HG03060 (cell line): ENCODE measurements at regions not wholly inside any gene's neighbourhood (a gene's known extent, or its start where the extent isn't known, plus 50 kb on each side); places are given as distances from the start of the nearest gene placed in this dataset.

Experiments used
- ATAC-seq: cut with Tn5 transposase; IDR thresholded peaks from one replicate; pipeline ENCODE4 v1.9.1; 2021; ENCODE audit warnings: low read depth, moderate number of reproducible peaks; ENCODE audit not compliant: unreplicated experiment

DNA sequence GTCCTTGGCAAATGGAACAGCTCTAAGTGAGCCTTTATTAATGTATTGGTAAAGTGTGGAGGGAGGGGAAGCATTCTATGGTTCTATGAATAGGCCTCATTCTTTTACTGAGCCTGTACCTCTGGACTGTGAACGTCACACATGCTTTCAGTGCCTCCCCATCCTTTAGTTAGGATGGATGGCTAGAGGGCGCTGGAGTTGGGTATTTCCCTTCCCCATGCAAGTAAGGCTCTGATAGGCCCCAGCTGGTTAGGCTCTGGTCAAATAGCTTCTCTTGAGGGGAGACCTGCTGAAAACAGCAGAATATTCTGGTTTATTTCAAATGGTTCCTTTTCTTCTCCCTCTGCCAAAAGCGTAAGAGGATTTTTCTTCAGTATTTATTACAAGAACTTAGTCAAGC, 860.9 kb upstream of the MDGA2 start:
- ATAC-seq: no peak

DNA sequence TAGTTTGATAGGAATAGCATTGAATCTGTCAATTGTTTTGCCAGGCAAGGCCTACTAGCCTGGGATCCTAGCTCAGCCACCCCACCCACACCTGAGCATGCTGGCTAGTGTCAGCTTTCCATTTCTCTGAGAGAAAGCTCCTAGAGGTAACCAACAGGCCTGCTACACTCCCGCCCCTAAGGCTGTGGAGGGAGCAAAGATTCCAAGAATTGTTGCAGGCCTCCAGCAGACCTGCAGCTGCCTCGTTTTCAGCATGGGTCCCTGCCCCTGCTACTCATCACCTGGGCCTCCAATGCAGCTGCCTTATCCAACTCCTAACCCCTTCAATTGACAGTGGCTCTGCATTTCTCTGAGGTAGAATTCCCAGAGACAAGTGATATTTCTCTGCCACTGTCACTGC, 852.4 kb upstream of the MDGA2 start:
- ATAC-seq: no peak

DNA sequence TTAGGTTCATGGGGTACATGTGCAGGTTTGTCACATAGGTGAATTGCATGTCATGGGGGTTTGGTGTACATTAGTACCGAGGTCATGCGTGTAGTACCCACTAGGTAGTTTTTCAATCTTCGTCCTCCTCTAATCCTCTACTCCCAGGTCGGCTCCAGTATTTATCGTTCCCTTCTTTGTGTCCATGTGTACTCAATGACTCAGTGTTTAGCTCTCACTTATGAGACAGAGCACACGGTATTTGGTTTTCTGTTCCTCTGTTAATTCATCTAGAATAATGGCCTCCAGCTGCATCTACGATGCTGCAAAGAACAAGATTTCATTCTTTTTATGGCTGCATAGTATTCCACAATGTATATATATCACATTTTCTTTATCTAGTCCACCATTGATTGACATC, 850.9 kb upstream of the MDGA2 start:
- ATAC-seq: no peak

DNA sequence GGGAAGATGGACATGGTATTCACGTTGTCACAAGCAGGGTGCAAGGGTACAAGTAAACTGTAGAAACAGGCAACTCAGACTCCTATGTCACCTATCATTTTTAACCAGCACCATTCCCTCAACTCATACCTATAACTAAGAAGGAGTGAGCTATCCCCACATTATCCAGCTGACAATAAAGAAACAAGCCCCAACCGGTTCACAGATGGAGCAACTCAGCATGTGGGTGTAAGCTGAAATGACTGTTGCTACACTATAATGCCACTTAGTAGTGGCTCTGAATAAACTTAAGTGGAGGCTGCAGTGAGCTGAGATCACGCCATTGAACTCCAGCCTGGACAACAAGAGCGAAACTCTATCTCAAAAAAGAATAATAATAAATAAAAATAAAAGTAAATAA, 829.5 kb upstream of the MDGA2 start:
- ATAC-seq: no peak

DNA sequence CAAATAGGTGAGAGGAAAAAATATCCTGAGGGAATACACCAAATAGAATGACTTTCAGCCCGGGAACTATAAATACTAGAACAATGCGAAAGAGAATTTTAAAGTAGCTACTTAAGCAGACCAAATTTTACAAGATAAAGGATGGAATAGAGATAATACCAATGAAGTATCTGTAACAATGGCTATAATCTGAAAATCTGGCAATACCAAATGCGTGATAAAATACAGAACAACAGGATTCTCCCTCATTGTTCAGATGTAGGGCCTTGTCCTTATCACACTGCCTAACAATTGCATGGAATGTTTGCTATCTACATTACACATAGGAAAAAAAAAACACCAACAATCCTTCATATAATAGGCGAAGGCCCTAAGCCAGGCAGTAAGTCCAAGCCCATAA, 815.4 kb upstream of the MDGA2 start:
- no peak for ATAC-seq

DNA sequence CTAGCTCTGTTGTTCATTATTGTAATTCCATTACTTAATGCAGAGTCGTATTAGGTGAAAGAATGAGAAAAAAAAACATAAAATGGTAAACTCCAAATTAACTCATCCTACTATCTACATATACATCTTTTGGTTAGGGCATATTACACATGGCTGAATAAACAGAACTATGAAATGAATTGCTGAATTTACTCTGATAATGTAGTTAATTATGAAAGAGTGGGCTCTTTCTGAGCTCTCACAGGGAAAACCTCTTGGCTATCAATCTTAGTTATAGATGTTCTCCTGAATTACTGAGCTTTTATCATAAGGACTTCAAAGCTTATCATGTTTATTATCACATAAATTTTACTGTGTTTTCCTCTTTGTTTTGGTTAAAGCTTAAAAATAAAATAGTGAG, 798.5 kb upstream of the MDGA2 start:
- ATAC-seq: no peak

DNA sequence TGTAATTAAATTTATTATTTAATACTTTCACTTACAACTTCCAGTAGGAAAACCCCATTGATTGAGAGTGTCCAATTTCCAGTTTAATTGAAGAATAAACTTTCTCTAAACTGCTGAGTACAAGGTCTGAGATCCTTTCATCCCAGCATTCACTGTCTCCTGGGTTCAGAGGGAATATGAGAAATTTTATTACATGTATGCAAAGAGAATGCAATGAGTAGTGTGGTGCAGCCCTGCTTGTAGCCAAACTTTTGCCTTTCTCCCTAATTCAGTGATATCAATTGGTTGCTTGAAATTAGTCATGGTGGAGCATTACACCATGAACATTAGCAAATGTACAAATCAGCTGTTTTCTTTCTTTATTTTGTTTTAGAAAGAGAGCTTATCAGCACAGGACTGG, 780.6 kb upstream of the MDGA2 start:
- ATAC-seq: no peak

DNA sequence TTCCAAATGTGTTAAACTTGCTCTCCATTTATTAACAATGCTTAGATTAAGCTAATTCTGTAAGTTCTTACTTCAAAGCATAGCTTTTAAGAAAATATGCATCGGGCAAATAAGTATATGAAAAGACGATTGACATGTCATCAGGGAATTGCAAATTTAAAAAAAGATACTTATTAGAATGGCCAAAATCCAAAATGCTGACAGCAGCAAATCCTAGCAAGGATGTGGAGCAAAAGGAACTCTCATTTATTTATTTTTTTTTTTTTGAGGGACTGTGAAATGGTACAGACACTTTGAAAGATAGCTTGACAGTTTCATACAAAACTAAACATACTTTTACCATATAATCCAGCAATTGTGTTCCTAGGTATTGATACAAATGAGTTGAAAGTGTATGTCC, 779.5 kb upstream of the MDGA2 start:
- ATAC-seq: no peak

DNA sequence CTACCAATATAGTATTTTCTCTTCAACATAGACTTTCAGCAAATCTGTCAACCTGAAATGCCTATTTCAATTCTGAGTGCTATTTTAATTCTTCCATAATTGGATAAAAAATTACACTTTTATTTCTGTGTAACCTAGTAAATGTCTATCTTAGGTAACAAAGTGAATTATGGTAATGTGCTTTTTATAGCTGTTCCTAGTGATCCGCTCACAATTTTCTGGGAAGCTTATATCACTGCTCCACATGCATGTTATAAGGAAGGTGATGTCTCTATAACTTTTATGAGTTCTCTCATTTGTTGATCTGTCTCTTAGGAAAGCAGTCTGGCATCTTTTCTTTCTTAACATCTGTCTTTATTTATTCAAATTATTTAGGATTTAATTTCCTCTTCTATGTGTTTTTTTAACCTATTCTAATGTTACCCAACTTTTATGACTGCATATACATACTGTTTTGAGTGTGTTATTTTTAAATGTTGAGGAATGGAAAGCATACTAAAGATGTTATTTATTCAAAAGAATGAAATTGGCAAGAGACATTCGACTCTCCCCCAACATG, 777.1 kb upstream of the MDGA2 start:
- ATAC-seq: no peak

DNA sequence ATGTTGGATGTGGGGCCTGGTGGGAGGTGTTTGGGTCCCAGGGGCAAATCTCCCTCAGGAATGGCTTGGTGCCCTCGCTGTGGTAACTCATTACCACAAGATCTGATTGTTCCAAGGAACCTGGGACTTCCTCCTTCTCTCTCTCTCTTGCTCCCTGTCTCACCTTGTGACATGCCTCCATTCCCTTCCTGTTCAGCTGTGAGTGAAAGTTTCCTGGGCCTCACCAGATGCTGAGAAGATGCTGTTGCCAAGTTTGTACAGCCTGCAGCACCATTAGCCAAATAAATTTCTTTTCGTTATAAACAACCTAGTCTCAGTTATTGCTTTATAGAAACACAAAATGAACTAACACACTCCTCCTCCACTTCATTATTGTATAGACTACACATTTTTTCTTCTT, 759.8 kb upstream of the MDGA2 start:
- ATAC-seq: no peak

DNA sequence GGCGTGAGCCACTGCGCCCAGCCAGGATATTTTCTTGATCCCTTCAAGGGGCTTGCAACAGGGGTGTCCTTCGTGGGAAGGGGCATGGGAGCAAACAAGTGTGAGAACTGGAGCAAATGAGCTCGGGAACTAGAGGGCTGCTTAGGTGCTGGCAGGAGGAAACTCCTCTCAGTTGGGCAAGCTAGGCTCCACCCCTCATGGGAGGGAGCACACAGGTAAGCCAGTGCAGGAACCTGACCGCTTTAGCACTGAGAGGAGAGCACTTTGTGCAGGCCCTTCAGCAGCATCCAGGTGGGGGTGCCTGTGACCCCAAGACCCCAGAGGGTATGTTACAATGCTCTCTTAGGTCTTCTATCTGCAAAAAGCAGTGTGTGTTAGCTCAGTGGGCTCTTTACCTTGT, 755.4 kb upstream of the MDGA2 start:
- ATAC-seq: no peak

DNA sequence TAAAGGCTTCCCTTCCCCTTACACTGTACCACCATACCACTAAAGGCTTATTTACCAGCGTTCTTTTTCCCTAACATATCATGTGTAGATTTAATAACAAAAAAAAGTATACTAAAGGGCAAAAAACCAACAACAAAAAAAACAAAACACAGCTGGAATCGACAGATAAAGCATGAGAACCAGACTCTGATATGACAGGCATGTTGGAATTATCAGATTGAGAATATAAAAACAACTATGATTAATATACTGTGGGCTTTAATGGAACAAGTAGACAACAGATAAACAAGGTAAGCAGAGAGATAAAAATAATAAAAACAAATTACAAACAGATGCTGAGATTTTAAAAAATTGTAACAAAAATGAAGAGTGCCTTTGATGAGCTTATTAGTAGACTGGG, 754.1 kb upstream of the MDGA2 start:
- no peak for ATAC-seq

DNA sequence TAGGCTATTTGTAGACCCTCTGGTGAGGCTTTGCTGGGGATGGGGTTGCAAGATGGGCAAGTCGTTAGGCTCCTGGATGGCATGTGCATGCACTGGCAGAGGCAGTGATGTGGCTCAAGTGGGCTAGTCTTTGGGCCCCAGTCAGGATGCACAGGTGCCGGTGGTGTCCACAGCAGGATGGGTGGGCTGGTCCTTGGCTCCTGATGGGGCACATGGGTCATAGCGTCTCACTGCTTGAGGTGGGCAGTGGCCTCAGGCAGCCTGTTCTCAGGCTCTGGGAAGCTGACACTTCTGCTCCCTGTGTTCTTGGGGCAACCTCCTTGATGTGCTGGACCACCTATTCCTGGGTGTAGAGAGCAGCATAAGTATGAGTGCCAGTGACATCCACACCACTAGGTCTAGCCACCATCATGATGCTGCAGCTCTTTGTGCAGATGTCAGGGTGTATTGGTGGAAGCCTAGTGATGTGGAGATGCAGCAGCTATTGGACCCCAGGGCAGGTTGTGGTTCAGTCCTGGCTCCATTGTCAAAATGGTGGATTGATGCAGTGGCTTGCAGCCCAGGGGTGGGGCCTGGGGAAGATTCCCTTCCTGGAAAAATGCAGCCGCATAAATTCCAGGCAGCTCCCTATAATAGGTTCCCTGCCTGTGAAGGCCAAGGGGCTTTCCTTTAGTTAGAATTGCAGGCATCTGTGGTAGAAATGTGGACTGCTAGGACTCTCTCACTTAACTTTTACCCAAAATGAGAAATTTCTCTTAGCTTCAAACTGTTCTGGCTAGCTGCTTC, 742.5 kb upstream of the MDGA2 start:
- ATAC-seq: no peak

DNA sequence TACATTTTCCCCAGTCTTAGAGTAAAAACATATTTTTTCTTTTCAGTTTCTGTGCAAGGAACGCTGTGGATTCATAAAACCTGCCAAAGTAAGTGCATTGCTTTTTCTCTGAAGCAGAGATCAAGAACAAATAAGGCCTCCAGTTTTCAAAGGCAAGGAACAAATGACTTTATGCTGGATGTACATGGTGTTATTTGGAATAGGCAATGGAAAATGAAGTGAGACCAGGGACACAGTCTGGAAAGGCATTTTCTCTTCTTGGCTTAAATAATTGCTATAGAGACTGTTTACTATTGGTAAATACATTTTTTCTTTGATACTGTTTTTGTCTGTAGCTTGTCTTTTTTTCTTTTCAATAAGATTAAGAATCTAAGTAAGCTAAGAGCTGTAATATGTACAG, 725.9 kb upstream of the MDGA2 start:
- no peak for ATAC-seq

DNA sequence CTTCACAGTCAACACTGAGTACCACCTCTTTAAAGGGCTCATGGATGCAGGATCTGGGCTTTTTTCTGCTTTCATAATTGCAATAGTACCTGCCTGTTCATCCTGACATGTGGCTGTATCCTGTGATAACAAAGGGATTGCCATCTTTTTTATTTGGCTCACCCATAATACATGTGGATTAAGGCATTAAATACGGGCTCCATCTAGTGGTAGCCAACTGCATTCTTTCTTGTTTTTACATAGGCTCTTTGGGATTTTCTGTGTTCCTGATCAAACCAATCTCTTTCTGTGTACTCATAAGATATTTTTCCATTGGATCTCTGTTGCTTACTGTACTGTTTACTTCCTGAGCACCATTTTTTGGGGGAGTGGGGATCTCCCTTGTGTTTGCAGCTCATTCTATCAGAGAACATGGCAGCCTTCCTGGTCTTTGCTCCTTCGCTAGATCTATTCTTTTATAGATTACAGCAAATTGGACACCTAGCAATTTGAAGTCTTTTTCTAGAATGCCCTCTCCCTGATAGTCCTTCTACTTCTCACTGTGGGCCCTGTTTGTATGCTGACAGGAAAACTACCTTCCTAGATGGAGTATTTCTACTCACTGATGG, 723.4 kb upstream of the MDGA2 start:
- ATAC-seq: no peak

DNA sequence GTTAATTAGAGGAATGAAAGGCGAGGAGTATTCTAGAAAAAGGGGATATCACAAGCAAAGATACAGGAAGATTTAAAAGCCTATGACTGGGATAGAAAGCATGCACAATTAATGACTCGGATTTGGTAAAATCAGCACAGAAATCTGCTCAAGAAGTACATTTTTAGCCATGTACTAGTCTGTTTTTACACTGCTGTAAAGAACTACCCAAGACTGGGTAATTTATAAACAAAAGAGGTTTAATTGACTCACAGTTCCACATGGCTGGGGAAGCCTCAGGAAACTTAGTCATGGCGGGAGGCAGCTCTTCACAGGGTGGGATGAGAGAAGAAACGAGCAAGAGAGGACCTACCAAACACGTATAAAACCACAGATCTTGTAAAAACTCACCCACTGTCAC, 716.3 kb upstream of the MDGA2 start:
- no peak for ATAC-seq

DNA sequence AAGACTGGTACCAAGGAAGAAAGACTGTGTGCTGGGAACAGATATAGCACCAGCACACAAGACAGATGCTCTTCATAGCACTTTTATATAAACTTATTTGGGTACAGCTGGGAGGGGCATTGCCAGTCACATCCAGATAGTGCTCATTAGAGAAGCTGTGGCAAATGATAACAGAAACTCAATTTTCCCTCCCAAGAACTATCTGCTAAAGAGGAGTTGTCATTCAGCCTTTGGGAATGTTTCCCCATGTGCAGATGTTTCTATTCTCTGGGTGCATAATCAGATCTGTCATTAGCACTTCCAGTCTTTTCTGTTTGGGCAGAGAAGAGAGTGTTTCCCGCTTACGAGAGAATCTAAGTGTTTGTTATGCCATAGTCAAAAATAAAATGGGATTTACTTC, 714.9 kb upstream of the MDGA2 start:
- ATAC-seq: no peak

DNA sequence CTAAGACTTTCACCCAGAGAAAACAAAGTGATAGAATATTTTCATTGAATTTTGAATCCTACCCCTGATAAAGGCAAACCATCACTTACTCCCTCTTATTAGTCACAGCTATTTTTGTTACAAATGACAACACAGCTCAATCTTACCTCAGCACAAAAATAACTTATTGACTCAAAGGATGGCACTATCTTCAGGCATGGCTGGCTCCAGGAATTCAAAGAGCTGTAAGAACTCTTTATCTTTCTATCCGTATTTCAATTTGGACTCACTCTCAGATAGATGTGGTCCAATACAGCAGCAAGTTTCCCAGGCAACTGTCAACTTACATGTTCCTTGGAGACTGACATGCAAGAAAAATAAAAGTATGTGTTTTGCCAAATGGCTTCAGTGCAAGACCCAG, 709.4 kb upstream of the MDGA2 start:
- no peak for ATAC-seq

DNA sequence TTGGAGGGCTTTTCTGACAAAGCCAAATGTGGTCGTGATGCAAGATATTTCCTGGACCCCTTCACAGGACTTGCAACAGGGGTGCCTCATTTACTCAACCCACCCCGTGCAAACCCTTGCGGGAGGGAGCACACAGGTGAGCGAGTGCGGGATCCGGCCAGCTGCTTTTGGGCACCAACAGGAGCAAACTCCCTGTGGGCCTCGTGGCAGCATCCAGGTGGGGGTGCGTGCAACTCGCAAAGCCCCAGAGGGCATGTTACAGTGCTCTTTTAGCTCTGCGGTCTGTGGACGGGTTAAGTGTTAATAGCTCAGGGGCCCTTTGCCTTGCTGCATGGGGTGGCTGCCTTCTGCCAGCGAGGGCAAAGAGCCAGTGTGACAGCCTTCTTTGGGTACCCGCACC, 707.6 kb upstream of the MDGA2 start:
- no peak for ATAC-seq

DNA sequence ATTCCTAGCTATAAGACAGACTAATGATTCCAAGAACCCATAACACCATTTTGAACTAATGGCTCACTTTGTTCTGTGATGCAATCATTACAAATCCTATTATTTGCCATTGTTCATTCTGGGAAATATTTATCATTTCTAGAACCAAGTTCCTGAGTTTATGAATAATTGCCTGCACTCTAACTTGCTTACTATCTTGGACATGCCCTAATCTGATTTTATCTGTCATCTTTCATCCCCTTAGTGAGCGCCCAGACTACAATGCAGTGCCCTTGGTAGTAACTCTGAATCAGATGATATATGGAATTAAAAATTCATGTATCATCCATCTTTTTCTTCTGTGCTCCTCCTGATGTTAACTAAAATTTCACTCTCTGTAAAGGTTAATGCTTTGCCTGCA, 703.1 kb upstream of the MDGA2 start:
- no peak for ATAC-seq

DNA sequence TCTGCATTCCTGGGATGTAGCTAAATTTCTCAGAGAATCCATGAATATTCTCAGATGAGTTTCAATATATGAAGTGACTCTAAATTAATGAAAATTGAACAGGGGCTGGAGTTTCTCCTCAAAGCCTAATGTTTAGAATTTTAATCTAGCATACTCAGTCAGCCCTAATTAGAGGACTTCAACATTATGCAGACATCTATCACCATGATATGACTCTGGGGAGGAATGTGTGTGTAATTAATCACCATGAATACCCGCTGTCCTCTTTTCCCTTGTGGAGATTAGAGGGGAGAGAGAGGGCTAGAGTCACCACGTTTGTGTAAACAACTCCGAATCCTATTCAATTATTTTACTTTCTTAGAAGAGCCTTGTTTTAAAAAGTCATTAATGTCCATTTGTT, 698.6 kb upstream of the MDGA2 start:
- ATAC-seq: no peak

DNA sequence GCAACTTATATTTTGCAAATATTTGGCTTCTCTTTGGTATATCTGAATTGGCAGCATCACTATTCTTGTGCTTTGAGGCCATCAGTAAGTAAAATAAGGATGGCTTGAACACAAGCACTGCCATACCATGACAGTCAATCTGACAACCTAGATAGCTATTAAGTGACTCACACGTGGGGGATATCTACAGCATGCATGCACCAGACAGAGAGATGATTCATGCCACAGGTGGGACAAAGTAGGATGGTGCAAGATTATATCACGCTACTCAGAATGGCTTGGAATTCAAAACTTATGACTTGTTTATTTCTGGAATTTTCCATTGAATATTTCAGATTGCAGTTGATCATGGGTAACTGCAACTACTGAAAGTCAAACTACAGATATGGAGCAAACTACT, 675.6 kb upstream of the MDGA2 start:
- ATAC-seq: no peak
